ENCODE measurements at regions not wholly inside any gene's neighbourhood (a gene's known extent, or its start where the extent isn't known, plus 50 kb on each side); places are given as distances from the start of the nearest gene placed in this dataset.

DNA sequence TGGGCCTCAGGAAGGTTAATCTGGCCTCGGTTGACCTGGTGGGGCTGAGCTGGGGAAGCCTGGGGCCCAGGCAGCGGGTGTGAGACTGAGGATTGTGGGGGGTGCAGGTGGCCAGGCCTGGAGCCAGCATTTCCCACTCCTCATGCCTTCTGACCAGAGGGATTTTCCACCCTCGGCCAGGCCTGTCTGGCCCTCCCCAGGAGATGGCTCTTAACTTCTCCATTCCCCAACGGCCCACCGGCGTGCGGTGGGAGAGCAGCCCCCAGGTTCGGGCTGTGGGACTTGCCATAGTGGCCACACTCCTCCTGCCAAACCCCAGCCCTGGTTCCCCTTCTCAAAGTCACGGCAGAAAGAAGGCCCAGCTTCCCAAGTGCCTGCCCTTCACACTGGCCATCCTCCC lies 126.5 kb upstream of the RUNX3 start:
- DNase-seq: no peak

DNA sequence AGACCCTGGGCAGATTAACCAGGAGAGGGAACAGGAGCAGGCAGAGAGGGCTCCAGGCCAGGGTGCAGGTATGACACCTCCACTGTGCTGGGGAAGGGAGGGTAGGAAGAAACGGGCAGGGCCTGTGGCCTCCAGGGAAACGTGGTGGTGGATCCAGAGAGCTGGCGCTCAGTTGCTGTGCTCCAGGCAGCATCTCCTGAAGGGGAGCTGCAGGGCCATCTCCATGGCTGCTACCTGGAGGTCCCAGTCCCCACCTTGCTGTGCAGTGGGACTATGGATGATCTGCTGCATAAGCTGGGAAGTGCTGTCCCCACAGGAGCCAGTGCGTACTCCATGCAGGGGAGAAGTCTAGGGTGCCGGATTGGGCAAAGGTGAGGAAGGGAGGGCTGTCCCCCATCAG lies 125.9 kb upstream of the RUNX3 start:
- no peak for DNase-seq

DNA sequence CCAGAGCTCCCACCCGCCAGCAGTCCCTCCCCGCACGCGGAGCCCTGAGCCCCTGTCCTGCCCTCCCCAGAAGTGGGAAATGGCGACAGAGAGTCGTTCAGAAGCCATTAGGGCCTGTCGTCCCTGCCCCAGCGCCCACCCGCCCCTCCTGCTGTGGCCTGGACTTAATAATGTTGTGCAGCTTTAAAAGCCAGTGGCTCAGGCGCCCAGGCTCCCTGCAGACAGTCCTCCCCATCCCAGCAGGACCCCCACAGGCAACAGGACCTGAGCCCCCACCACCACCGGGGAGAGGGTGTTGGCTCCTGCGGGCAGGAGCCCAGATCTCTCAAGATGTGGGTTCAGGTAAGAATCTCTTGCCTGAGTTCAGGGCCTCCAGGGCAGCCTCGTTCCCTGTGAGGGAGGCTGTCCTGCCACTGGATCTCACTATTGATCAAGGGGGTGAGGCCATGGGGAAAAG lies 125.3 kb upstream of the RUNX3 start:
- DNase-seq: no peak

DNA sequence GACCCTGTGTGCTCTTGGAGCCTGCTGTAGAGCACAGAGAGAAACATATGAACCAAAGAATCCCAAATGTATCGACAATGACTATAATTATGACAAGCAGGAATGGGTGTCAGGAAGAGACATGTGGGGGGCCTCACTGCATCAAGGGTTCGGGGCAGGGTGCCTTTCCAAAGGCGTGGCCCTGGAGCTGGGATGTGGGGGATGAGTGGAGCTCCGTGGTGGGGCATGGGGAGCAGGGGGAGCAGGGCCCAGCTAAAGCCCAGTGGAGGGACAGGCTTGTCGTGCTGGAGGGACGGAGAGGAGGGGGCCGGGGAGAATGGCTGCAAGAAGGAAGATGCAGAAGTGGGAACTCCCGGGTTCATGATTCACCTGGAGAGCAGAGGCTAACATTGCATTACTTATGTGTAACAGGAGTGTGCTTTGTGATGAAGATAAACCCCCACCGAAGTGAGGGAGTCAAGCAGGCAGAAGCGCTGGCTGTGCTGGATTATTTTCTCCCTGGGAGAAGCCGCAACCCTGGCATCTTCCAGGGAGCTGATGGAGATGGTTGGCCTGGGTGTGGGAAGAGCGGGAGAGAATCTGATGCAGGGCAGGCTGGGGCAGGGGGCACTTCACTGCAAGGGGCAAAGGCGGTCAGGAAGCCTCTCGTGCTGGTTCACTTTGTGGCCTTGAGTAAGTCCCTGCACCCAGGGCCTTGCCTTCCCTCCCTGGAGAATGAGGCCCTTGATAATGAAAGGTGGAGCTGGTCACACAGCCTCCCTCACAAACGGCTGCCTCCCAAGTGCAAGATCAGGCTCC lies 124.6 kb upstream of the RUNX3 start:
- no peak for DNase-seq

DNA sequence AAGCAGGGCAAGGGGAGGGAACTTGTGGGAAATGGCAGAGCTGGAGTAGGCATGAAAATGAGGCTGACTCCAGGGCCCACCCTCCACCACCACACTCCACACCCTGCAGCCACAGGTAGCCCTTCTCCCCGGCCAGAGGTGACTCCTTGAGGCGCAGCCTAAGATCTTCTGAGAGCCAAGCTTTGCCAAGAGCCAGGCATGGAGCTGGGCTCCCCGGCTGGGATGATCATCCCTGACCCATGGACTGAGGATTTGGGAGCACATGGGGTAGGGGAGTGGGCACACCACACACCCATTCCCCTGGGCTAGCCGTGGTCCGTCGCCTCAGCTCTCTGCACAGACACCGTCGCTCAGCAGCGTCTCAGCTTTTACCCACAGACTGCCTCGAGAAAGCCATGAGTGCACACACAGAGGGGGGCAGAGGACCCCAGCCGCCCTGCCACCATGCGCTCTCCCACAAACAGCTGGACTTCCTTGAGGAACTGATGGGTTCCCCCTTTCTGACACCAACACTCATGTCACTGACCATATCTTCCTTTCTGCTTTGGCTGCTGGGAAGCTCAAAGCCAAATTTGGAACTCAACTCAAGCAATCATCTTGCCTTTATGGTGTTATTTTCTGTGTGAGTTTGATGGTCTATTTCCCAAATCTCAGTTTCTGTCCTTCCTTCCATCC lies 123.6 kb upstream of the RUNX3 start:
- no peak for DNase-seq

DNA sequence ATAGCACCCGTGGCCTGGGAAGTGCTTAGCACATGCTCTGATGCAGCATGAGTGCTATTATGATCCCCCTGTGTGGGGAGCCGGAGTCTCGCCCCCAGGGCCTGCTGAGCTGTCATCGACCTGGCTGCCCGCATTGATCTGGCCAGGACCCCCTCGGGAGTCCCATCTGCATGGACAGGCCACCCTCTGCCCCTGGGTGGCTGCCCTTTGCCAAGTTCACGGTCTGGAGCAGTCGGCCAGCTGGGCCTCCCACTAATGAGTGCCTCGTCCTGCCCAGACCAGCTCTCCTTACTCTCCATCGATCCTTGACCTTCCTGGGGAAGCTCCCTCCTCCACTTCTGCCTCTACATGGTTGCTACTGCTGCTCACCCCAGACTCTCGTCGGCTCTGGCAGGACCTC lies 121.8 kb upstream of the RUNX3 start:
- no peak for DNase-seq

DNA sequence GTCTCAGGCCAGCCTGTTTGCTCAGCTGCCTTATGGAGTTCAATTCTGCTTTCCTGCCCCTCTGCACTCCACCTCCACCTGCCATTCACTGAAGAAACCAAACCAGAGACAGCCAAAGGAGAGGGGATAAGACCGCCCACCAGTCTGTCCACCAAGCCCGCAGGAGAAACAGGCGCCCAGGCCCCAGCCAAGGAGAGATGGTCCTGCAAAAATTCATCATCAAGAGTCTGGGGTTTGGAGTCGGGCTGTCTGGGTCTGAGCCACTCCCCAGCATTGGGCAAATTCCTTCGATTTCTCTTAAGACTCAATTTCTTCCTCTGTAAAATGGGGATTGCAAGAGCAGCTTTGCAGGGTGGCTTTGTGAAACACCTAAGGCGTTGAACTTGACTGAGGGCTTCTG lies 121.4 kb upstream of the RUNX3 start:
- DNase-seq: no peak

DNA sequence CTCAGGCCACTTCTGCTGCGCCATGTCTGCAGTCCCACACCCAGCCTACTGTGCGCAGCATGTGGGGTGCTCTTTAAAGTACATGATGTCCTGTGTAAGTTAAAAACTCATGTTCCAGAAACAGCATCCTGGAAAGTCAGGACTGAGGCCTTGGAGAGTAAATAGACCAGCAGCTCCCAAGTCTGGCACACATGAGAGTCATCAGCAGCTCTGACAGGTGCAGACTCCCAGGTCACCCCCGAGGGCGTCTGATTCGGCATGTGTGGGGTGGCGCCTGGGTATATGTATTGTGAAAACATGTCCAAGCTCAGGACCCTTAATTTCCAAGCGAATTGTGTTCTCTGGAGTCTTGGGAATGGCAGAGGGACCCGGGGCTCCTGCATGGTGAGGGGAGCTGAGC lies 120.1 kb upstream of the RUNX3 start:
- DNase-seq: no peak

DNA sequence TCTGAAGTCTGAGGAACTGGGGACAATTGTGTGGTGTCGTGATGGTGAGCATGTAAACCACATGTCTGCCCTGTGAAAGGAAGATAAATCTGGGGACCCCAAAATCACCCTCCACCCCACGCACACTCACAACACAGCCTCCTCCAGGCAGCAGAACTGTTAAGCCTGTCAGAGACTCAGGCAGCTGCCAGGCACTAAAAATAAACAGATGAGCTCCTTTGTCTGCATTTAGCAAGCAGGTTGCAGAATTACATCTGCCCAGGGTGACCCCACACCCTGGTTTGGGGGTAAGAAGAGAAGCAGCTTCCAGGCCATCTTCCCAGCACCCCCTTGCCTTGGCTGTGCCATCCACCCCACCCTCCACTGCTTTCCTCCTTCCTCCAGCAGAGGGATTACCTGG lies 119.1 kb upstream of the RUNX3 start:
- DNase-seq: no peak

DNA sequence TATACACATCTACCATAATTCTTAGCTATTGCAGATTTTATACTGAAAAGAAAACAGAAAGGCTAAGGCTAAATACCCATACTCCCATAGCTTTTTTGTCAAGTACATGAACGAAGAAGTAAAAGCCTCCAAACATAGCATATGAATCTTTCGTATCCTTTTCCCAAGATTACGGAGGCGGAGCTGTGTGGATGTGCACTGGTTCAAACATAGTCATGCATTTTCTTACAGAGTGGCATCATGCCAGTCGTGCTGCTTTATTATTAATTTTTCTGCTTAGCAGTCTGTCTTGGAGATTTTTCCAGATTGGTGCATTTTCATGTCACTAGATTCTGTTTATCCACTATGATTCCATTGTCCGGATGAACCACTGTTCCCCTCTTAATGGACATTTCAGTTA lies 118.7 kb upstream of the RUNX3 start:
- no peak for DNase-seq

DNA sequence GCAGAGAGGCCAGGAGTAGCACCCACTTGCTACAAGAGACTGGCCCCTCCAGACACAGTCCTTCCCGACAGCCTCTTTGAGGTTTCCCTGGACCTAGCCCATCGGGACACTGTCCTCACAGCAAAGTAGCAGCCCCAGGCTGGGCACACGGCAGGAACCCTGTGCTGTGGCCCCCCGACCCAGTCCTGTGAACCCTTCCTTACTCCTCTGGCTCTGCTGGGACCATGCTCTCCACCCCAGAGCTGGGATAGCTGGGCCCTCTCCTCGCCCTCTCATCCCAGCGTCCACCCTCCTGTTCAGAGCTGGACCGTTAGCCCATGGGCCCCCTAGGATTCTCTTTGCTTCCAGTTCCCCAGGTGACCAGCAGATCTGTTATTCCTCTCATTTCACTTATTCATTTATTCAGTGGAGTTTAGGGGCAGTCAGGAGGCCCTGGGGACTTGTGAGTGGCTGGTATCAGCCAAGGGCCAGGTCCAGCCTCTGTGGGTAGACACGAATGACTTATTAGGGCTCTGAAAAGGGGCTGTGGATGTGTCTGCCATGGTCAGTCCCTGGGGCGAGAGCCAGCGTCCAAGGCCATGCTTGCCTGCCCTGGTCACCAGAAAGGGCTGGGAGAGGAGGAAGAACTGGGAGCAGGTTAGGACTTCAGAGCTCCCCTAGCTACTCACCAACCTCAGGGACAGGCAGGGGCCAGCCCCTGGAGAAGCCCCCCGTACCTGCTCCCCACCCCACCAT lies 117.6 kb upstream of the RUNX3 start:
- DNase-seq: no peak

DNA sequence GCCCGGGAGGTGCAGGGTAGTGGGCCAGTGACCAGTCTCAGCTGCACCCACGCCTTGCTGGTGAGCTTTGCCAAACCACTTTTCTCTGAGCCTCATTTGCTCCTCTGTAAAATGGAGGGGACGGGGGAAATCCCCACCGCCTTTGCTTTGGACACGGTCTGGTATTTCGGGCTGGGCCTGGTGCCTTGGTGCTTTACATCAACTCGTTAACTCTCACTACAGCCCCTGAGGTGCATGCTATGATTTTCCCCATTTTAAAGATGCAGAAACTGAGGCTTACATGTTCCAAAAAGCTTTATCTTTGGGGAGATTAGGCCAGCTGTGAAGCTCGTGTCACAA lies 116.1 kb upstream of the RUNX3 start:
- no peak for DNase-seq

DNA sequence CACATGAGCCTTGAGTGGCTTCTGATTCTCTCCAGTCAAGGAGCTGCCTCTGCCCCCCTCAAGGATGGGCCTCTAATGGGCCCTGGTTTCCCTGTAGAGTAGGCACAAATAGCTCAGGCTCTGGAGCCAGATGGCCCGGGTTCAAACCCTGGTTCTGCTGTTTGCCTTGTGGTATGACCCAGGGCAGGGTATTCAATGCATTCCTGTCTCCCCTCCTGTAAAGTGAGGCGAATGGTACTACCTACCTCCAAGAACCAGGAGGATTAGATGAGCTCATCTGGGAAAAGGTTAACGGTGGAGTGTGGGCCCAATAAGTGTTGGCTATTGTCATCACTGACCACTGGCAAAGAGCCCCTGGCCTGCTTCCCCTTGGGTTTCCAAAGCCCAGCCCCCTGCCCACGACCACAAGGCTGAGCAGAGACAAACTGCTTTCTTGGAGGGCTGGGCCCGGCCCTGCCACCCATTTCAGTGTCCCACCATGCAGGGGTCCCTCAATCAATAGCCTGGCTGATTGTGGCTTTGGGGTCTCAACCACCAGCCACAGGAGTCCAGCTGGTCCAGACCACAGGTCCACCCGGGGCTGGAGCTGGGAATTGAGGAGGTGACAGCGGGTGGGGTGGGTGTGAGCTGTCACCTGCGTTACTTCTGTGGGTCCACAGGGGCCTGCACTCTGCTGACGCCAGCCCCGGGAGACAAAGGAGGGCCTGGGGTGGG lies 115.6 kb upstream of the RUNX3 start:
- DNase-seq: no peak

DNA sequence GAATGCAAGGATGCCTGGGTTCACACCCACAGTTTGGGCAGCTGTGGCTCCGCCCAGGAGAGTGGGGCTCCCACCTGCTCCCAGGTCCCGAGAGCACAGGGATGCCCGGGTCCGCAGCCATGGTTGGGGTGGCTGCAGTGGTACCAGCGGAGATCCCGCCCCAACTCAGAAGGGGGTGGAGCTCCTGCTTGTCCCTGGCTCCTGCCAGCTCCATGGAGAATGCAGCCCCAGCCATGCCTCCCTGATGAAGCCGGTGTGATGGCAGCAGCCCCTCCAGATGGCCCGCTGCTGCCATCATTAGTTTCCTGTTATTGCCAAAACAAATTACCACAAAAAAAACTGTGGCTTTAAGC lies 113.1 kb upstream of the RUNX3 start:
- no peak for DNase-seq

DNA sequence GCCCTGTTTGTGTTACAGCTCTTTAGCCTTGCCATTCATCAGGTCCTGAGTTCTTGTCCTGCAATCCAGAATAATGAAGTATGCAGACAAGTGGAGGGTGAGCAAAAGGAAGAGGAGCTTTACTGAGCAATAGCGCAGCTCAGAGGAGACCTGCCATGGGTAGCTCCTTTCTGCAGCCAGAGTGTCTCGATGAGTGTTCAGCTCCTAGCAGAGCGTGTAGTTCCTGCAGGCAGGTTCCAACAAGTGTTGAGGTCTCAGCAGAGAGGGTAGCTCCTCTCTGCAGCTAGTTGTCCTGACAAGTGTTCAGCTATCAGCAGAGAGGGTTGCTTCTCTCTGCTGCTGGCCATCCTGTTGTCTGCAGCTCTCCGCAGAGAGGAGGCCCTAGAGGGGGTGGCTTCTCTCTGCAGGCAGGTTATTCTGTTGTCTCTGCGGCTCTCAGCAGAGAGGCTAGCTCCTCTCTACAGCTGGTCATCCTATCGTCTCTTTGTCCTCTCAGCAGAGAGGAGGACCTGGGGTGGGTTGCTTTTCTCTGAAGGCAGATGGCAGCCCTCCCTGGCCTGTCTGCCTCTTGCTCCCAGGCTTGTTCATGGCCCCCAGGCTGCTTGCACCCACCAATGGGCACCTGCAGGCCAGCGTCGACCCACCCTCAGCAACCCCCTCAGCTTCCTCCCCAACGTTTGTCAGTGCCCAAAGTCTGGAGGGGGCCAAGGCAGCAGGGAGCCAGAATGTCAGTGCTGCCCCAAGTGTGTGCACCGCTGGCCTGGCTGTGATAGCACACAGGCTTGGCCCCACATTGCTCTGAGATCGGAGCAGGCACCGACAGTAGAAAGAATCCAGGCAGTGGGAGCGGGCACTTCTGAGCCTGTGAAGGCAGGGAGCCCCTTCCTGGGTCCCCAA lies 112.5 kb upstream of the RUNX3 start:
- DNase-seq: no peak

DNA sequence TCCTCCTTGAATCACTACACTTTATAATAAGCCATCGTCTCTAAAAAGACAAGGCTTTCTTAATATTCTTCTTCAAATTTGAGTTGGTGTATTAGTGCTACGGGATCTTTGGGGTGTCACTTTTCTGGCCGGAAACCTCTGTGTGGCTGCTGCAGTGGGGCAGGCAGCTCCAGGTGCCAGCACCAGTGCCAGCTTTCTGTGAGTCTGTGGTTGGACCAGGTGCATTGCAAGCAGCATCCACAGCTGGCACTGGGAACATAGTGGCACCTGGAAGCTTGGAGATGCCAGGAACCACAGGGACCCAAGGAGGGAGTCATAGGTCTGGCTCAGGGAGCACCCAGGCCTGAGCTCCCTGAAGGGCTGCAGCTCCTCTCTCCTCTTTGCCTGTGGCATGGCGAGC lies 111.8 kb upstream of the RUNX3 start:
- no peak for DNase-seq

DNA sequence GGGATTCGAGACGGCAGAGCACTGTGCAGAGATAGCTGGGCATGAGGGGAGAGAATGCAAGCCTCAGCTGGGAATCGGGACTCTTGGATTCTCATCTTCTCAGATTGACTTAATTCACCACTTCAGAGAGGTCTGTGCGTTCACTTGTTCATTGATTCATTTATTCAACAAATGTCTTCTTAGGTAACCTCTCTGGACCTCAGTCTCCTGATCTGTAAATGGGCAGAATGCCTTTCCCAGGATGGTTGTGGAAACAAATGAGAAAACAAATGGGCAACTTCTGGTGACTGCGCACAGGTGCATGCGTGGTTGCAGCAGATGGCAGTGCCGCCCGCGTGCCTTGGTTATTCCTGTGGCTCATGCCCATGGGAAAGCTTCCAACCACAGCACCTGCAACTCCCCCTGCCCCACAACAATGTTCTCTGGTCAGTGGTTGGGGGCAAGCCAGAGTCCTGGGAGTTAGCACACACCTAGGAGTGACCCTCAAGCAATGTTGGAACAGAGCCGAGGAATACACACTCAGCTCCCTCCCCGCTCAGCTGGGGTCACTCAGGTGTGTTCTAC lies 110.1 kb upstream of the RUNX3 start:
- DNase-seq: no peak

DNA sequence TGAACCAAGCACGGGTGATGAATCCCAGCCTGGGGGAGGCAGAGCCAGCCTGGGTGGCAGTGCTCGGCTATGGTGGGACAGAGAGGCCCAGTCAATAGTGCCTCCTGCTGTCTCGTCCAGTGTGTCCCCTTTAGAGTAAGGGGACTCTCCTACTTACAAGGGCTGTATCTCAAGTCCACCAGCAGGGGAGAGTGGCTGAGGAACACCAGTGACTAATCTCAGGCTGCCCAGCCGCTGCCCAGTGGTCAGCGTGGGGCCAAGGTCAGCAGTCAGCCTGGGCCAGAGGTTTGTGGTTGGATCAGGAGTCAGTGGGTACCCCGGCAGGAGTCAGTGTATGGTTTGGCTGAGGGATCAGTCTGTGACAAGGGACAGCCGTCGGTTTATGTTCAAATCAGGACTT lies 109.2 kb upstream of the RUNX3 start:
- no peak for DNase-seq

DNA sequence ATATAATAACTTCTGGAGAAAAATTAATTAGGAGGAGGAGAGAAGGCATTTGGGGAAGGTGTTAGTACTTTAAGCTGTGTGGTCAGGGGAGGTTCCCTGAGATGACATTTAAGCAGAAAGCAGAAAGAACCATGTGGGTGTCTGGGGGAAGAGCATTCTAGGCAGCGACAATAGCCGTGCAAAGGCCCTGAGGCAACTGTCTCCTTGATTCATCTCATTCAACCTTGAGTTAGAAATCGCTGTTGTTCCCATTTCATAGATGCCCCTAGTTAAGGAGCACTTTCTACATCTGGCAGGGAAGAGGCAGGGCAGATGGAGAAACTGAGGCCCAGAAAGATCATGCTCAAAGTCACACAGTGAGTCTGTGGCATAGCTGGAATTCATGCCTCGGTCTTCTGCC lies 108.6 kb upstream of the RUNX3 start:
- DNase-seq: no peak

DNA sequence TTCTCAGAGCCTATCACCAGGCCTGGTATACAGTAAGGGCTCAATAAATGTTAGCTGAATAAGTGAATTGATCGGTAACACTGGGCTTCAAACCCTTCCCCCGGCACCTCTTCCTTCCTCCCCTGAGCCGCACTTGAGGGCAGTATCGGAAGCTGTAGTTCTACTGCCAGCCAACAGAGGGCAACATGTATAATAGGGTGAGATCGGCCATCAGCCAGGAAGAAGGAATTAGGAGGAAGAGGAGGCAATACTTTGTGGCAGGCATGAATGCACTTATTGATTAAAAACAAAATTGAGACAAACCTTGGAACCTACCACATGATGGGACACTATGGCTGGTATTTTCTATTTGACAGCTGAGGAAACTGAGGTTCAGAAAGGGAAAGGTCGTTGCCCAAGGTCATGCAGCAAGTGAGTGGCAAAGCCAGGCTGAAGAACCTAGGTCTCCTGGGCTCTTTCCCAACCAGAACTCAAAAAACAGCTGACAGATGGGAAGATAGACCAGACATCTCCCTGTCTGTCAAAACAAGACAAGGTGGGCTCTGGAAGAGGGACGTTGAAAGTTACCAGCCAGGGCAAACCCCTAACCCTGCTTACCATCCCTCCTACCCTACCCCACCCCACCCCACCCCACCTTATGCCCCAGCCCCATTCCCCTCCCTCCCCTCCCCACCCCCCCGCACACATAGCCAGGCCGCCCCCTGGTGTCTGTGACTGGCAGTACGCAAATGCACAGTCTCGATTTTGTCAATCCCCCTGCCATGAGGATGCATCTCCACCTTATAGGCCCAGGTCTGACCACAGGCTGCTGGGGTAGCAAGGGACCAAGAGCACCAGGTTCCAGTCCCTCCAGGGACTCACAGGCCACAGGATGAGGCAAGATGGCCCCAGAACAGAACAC lies 107.3 kb upstream of the RUNX3 start:
- DNase-seq: no peak

All from muscle of arm (tissue), 1 donor.